Mucosa of gallbladder (tissue), 1 donor: ENCODE measurements at regions not wholly inside any gene's neighbourhood (a gene's known extent, or its start where the extent isn't known, plus 50 kb on each side); places are given as distances from the start of the nearest gene placed in this dataset.

Experiments
- DNase-seq: peaks from one replicate; pipeline ENCODE4 v3.0.0-alpha.2; 2020; ENCODE audit warnings: low spot score
- donor health status: DM: no; HTN: no; CAD: no.

DNA sequence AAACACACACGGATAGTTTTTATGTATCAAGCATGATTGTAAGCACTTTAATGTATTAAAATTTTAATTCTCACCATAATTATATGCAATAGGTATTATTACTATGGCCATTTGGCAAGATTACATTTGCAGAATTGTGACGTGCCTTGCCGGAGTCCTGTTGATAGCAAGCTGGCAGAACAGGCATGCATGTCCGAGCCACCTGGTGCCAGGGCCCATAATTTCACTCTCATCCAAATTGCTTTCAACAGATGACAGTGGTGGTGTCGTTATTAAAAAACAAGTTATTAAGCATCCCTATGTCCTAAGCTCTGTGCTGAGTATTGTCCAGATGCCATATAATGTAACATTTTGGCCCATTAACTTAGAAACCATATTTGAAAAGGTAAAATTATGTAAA, 374.3 kb downstream of the FOXO1 start:
- no peak for DNase-seq

DNA sequence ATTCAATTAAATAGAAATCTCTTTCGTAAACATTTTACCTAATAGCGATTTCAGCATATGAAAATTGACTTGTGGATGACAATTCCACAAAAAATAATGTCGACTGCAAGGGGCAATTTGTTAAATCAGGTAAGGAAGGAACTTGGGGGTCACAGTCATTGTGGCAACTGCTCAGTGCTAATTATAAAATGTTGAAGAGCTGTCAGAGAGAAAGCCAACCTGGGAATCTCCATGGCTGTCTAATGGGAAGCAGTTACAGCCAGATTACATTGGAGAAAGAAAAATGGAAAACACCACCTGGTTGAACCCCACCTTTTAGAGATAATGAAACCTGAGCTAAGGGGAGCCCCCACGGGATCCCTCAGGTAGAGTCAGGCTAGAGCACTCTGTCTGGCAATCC, 373.9 kb downstream of the FOXO1 start:
- no peak for DNase-seq

DNA sequence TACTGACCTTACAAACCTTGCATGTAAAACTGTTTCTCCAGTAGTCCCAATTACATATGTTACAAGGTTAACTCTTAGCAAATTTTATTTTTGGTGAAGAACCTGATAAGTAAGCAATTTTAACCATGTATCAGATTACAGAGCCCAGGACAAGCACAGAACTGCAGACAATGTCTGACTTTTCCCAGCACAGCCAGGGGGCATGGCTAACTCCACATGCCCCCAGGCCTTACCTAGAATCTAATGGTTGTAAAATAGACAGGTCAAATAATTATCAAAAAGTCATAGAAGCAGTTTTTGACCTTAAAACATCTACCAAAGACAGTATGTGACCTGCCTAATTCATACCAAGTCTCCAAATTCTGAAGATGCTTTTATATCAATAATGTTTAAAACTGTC, 364.1 kb downstream of the FOXO1 start:
- DNase-seq: no peak

DNA sequence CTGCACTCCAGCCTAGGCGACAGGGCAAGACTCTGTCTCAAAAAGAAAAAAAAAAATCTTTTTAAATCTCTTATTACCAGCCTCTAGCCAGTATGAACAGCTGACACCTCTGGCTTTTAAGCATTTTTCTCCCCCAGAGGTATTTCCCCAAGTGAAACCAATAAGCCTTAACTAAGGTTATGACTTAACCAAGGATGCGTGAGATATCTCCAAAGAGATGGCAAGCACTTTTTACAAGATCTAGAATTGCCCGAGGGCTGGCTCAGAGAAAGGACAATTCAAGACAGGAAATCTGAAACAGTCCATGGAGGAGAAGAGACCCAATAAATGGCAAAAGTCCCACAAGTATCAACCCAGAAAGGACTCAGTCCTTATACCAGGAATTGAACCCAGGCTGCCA, 362.1 kb downstream of the FOXO1 start:
- DNase-seq: no peak

DNA sequence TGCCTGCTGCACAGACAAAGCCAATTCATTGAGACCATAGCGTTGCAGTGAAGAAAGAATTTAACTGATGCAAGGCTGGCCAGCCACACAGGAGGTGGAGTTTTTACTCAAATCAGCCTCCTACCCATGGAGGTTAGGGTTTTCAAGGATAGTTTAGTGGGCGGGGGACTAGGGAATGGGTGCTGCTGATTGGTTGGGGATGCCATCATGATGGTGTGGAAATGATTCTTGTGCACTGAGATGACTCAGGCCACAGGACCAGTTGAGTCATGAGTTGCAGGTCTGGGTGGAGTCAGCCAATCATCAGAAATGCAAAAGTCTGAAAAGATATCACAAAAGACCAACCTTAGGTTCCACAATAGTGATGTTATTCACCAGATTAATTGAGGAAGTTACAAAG, 359.6 kb downstream of the FOXO1 start:
- DNase-seq: no peak

DNA sequence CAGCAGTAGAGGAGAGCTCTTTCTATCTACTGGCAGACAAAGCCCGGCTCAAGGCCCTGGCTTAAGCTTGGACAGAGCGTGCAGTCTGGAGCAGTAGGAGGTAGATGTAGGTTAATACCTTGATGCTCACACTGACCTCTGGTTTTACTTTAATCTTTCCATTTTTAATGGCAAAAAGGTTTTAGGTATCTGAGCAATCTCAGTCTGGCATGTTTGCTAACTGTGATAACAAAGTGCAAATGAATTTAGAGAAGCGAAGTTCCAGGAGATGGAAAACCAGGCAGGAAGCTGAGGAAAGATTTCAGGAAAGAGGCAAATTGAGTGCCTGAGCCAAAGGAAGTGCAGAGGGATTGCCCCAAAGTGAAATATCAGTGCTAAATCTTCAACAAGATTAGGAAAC, 356.6 kb downstream of the FOXO1 start:
- DNase-seq: no peak

DNA sequence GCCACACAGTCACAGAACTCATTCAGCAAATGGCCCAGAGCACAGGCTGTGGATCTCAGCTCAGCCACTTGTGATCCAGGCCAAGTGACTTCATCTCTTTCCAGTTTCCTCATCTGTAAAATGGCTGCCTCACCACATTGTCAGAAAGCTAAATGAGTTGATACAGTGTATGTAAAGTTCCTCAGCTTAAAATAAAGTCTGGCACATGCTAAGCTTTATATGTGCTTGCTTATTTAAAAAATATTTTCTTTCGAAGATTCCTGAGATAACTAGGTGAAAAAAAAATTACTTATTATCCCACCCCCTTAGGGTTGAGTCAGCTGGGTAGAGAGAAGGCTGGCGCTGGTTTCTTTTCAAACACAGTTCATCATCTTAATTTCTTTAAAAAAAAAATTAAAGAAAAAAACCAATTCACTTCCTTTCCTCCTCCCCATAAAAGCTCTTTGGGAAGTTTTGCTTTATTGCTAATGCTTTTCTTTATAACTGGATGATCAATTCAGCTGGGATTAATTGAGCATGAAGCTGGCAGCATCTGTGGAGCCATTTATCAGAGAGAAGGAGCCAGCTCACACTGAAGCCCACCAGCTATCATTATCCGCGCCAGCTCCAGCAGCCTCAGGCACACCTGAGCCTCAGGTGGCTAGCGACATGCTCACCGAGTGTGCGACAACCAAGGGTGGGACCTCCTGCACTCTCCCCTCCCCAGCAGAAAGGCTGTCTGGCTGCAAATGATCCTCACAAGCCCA, 354.9 kb downstream of the FOXO1 start:
- no peak for DNase-seq

DNA sequence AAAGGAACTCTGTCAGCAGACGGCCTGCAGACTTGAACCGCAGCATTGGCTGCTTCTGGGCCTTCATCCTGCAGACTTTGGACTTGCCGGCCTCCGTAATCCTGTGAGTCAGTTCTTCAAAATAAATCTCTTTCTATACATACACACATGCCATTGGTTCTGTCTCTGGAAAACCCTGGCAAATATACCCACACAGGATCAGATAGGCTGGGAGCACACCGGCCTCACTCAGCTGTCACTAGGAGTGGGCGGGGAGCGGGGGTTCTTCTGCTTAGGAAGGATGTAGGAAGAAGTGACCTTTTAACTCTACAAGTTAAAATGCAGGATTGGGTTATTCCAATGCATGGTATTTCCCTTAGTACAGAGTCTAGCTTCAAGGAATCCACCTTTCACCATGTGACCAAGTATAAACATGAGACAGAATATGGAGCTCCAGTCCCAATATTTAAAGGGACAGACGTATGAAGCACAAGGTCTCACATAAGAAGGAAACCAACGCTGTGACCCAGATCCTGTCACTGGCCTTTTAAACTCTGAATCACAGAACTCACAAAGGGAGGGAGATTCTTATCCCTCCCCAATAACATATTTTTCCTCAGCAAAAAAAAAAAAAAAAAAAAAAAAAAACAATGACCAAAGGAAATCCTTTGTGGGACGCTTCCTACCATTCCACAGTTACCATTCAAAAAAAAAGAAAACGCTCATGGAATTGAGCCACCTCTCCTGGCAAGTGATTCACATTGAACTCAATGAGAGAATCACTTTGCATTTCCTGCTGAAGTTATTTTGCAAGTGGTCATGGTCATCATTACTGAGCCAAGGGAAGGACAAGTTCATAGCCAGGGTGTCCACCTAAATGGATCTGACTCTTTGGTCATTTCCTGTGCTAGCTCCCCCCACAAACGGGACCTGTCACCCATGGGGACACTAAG, 352.9 kb downstream of the FOXO1 start:
- no peak for DNase-seq

DNA sequence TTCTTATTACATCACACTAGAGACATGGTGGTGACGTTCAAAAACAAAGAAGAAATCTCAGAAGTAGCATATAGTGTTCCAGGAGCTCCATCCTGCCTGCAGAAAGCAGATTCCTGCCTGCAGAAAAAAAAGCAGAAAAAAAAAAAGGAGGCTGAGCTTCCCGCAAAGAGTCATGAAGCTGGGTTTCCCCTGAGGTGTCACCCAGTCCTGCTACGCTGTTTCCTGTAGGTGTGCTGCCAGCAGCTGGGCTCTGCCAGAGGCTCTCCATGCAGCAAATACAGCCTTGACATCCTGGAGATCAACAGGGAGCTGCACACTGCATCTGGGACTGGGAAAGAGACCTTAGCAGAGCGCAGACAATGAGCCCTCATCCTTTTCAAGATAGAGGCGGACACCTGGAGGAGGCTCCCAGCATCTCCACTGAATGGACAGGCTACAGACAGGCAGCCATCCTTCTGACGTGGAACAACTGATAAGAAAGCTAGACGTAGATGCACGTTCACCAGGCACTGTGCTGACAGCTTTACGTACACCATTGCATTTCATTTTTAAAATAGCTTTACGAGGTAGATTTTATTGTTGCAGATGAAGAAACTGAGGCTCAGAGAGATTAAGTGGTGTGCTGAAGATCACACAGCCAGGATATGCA, 350.9 kb downstream of the FOXO1 start:
- no peak for DNase-seq

DNA sequence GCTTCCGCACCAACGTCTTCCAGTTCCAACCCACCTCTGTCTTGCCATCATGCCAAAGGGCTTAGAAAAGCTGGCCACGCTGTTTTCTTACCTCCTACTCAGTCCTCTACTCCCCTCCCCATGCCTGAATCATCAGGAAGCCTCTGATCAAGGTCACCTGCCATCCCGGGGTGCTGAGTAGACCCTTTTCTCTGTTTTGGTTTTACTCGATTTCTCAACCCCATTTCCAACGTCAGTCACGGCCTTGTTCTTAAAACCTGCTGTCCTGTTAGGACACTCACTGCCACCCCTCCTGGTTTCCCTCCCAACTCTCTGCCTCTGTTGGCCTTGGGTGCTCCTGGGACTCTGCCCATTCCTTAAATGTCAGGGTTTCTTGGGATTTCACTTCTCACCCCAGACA, 350.1 kb downstream of the FOXO1 start:
- no peak for DNase-seq

DNA sequence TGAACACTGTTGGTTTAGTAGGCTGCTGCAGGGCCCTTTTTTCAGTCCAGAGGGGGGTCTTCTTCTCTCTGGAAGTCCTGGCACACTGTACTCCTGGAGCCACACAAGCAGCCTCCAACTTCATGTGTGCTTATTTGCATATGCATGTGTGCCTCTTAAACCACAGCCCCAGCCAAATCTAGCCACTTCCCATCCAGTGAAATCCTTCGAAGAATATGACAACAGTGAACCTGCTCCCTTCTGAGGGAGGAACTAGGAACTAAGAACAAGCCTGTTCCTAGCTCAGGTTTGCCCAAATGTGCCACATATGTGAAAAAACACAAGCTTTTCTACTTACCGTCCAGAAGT, 348.5 kb downstream of the FOXO1 start:
- DNase-seq: no peak

DNA sequence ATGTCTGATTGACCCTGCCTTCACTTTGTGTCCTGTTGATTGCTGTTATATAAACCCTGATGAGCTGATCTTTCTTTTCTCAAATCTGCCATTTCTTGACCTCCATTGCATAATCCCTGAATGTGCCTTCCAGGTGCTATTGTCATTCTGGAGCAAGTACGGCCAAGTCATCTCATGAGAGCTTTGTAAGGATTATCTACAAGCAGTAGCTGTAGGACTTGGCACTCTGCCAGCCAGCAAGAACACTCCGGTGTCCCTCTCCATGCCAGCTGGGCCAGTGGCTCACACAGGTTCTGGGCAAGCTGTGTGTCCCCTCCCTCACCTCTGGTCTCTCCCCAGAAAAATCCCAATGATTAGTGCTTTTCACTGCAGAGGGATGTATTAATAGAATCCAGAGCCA, 348.1 kb downstream of the FOXO1 start:
- DNase-seq: peak; percentile 42

DNA sequence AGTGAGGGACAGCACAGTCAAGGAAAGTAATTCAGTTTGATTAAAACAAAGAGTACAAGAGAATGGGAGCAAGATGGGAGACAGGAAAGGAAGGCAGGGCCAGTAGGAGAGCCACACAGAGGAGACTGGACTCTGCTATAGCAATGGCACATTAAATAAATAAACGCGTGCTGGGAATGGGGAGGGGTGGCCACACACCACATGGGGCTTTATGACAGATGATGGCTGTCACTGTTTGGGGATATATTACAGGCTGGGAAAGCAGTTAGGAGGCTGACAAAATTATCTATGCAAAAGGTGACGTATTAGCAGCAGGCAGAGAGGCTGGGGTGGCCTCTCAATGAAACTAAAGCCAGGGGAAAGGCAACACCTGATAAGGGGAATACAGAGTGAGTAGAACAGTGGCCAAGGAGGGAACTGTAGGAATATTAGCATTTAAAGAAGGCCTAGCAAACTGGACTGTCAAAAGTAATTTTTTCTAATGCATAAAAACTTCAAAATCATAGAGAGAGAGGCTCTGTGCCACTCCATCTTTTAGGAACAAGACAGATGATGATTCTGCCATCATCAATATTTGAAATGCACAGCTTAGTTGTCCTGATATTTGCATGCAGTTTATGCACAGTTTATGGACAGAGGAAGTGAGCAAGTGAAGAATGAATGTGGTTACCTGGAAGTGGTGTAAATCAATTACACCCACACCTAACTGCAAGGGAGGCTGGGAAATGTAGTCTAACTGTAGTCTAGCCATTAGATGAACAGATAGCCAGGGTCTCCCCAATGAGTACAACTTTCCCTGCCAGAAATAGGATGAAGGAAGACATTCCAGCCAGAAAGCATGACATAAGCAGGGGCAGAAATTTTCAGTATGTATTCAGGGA, 346.5 kb downstream of the FOXO1 start:
- no peak for DNase-seq

DNA sequence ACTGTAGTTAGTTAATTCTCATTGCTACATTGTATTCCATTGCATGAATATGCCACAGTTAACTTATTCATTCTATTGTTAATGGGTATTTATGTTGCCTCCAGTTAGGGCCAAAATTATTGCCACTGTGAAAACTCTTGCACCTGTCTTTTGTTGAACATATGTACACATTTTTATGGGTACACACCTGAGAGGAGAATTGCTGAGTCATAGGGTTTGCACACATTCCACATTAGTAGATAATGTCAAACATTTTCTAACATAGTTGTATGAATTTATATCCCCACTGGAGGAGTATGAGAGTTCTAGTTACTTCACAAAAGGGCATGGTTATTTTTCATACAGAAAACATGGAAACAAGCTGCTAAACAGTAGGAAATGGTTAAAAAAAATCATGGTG, 338.4 kb downstream of the FOXO1 start:
- no peak for DNase-seq

DNA sequence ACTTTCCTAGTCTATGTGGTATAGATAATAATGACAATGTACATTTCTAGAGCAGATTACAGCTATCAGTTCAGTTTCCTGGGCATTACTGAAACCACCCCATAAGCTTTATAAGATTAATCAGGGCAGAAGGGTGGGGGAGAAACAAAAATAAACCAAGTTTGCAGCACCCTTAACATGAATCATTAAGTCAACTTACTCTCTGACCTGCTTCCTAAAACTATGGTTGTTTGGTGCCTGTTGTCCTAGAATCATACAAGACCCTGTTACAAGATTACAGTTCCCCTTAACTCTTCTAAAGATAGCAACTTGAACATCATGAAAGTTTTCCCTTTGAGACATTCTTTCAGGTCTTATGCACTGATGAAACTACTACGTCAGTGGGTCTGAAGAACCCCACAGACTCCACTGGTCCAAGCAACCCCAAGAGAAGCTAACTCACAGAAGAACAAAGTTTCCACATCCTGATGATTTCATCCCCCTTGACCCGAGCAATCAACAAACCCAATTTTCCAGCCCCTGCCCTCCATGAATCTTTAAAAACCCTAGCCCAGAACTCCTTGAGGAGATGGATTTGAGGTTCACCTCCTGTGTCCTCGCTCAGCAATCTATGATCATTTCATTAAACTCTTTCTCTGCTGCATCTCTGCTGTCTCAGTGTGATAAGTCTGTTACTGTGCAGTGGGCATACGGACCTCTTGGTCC, 336.5 kb downstream of the FOXO1 start:
- DNase-seq: no peak

DNA sequence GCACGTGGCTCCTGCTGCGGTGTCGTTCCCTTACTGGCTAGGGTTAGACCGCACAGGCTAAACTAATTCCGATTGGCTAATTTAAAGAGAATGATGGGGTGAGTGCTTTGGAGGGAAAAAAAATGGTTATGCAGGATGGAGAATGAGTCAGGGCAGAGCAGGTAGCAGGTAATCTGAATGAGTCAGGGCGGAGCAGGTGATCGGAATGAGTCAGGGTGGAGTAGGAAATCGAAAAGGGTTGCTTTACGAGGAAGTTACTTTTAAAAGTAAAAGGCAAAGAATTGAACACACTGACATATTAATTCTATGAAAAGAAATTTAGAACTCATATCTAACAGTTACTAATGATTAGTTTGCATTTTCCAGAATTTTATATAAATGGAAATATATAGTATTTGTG, 335.5 kb downstream of the FOXO1 start:
- DNase-seq: no peak

DNA sequence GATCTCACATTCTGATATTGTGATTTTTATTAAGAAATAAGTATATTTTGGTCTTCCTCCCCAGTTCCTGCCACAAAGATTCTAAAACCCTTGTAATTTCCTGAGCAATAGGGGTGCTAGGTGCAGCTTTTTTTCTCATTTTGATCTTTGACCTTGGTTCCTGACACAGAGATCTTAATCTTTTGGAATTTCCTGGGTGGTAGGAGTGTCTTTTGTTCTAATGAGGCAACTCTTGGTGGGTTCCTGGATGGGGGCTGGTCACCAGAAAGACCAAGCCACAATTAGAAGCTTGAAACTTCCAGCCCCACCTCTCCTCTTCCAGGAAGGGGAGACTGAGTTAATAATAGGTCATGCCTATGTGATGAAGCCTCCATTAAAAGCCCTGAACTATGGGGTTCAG, 334.6 kb downstream of the FOXO1 start:
- no peak for DNase-seq

DNA sequence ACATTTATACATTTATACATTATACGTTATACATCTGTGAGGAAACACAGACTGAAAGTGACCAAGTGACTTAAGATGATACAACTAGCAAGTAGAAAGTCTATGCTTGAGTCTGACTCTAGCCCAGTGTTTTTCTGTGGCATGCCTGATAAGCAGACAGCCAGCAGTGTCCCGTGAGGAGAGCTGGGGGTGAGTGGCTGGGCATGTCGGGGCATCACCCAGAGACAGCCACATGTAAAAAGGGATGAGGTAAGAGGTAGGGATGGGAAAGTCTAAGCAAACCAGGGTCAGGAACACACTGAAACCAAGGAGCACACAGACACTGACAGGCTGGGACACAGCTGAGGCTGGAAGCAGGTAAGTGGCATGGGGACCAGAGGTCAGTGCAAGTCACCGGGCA, 333.2 kb downstream of the FOXO1 start:
- DNase-seq: peak; percentile 8

DNA sequence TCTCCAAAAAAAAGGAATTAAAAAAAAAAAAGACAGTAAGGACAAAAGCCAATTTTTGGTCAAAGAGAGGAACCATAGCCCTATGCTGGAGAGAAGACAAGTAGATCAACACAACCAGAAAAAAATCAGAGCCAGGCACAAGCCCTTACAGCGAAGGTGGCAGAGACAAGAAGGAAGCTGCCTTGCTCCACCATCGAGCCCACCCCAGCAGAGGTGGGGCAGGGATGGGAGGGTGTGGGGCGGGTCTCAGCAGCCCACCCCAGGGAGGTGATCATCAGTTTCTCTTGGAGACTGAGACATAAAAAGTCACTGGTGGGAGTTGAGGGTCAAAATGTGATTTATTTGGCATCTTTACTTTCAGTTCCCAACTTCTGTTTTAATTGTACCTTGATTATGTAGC, 332.4 kb downstream of the FOXO1 start:
- peak; percentile 2 for DNase-seq

DNA sequence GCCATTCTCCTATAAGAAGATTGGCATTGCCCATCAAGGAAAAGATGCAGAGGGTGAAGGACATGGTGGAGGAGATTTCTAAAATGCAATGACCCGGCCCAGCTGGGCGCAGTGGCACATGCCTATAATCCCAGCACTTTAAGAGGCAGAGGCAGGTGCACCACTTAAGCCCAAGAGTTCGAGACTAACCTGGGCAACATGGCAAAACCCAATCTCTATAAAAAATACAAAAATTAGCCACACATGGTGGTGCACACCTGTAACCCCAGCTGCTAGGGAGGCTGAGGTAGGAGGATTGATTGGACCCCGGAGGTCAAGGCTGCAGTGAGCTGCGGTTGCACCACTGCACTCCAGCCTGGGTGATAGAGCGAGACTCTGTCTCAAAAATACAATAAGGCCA, 331.8 kb downstream of the FOXO1 start:
- peak; percentile 2 for DNase-seq
